ENCODE measurements at regions not wholly inside any gene's neighbourhood (a gene's known extent, or its start where the extent isn't known, plus 50 kb on each side); places are given as distances from the start of the nearest gene placed in this dataset.

- in situ Hi-C loops (cut with HindIII; ENCODE audit: low pct_unique_long_range_greater_than_20kb, low sequenced_read_pairs), result no loop called here
- DNase-seq (ENCODE audit: low read depth), result no peak
These were observed 189.6 kb upstream of the ZRANB2 start for GRCh38 chr1:71270394-71270915.

- DNase-seq (ENCODE audit: low read depth), result peak; percentile 33
- in situ Hi-C loops (cut with HindIII; ENCODE audit: low pct_unique_long_range_greater_than_20kb, low sequenced_read_pairs), result no loop called here
These were observed 189.0 kb upstream of the ZRANB2 start for GRCh38 chr1:71269818-71270217.

- no peak for DNase-seq (ENCODE audit: low read depth)
- in situ Hi-C loops (cut with HindIII; ENCODE audit: low pct_unique_long_range_greater_than_20kb, low sequenced_read_pairs), result no loop called here
These were observed 188.3 kb upstream of the ZRANB2 start for GRCh38 chr1:71269179-71269578.

- DNase-seq (ENCODE audit: low read depth), result no peak
- in situ Hi-C loops (cut with HindIII; ENCODE audit: low pct_unique_long_range_greater_than_20kb, low sequenced_read_pairs), result no loop called here
These were observed 186.4 kb upstream of the ZRANB2 start for GRCh38 chr1:71267220-71267619.

- in situ Hi-C loops (cut with HindIII; ENCODE audit: low pct_unique_long_range_greater_than_20kb, low sequenced_read_pairs), result no loop called here
- DNase-seq (ENCODE audit: low read depth), result no peak
These were observed 183.2 kb upstream of the ZRANB2 start for GRCh38 chr1:71264039-71264438.

GRCh38 chr1:71262970-71263369 is 182.1 kb upstream of the ZRANB2 start:
- in situ Hi-C loops (cut with HindIII; ENCODE audit: low pct_unique_long_range_greater_than_20kb, low sequenced_read_pairs), result no loop called here
- DNase-seq (ENCODE audit: low read depth), result no peak

- in situ Hi-C loops (cut with HindIII; ENCODE audit: low pct_unique_long_range_greater_than_20kb, low sequenced_read_pairs), result no loop called here
These were observed 172.1 kb upstream of the ZRANB2 start for GRCh38 chr1:71252900-71253299.

GRCh38 chr1:71245246-71245645 is 164.4 kb upstream of the ZRANB2 start:
- DNase-seq (ENCODE audit: low read depth), result no peak
- in situ Hi-C loops (cut with HindIII; ENCODE audit: low pct_unique_long_range_greater_than_20kb, low sequenced_read_pairs), result no loop called here

More at GRCh38 chr1:71252900-71253299, 172.1 kb upstream of the ZRANB2 start:
- DNase-seq (ENCODE audit: low read depth), result no peak

- in situ Hi-C loops (cut with HindIII; ENCODE audit: low pct_unique_long_range_greater_than_20kb, low sequenced_read_pairs), result no loop called here
- no peak for DNase-seq (ENCODE audit: low read depth)
These were observed 161.4 kb upstream of the ZRANB2 start for GRCh38 chr1:71242239-71242638.

- in situ Hi-C loops (cut with HindIII; ENCODE audit: low pct_unique_long_range_greater_than_20kb, low sequenced_read_pairs), result no loop called here
- DNase-seq (ENCODE audit: low read depth), result no peak
These were observed 159.8 kb upstream of the ZRANB2 start for GRCh38 chr1:71240656-71241055.

- DNase-seq (ENCODE audit: low read depth), result no peak
- in situ Hi-C loops (cut with HindIII; ENCODE audit: low pct_unique_long_range_greater_than_20kb, low sequenced_read_pairs), result no loop called here
These were observed 155.7 kb upstream of the ZRANB2 start for GRCh38 chr1:71236503-71236902.

- in situ Hi-C loops (cut with HindIII; ENCODE audit: low pct_unique_long_range_greater_than_20kb, low sequenced_read_pairs), result no loop called here
- DNase-seq (ENCODE audit: low read depth), result no peak
These were observed 152.8 kb upstream of the ZRANB2 start for GRCh38 chr1:71233645-71234044.

- in situ Hi-C loops (cut with HindIII; ENCODE audit: low pct_unique_long_range_greater_than_20kb, low sequenced_read_pairs), result no loop called here
- DNase-seq (ENCODE audit: low read depth), result no peak
These were observed 152.0 kb upstream of the ZRANB2 start for GRCh38 chr1:71232786-71233185.

- in situ Hi-C loops (cut with HindIII; ENCODE audit: low pct_unique_long_range_greater_than_20kb, low sequenced_read_pairs), result no loop called here
These were observed 151.4 kb upstream of the ZRANB2 start for GRCh38 chr1:71232166-71232763.

GRCh38 chr1:71231751-71232150 is 150.9 kb upstream of the ZRANB2 start:
- DNase-seq (ENCODE audit: low read depth), result no peak
- in situ Hi-C loops (cut with HindIII; ENCODE audit: low pct_unique_long_range_greater_than_20kb, low sequenced_read_pairs), result no loop called here

More at GRCh38 chr1:71232166-71232763, 151.4 kb upstream of the ZRANB2 start:
- no peak for DNase-seq (ENCODE audit: low read depth)

GRCh38 chr1:71228742-71229365 is 148.0 kb upstream of the ZRANB2 start:
- in situ Hi-C loops (cut with HindIII; ENCODE audit: low pct_unique_long_range_greater_than_20kb, low sequenced_read_pairs), result no loop called here

GRCh38 chr1:71228241-71228640 is 147.4 kb upstream of the ZRANB2 start:
- DNase-seq (ENCODE audit: low read depth), result no peak
- in situ Hi-C loops (cut with HindIII; ENCODE audit: low pct_unique_long_range_greater_than_20kb, low sequenced_read_pairs), result no loop called here

More at GRCh38 chr1:71228742-71229365, 148.0 kb upstream of the ZRANB2 start:
- DNase-seq (ENCODE audit: low read depth), result no peak

GRCh38 chr1:71224741-71225377 is 144.0 kb upstream of the ZRANB2 start:
- no peak for DNase-seq (ENCODE audit: low read depth)
- in situ Hi-C loops (cut with HindIII; ENCODE audit: low pct_unique_long_range_greater_than_20kb, low sequenced_read_pairs), result no loop called here

- no peak for DNase-seq (ENCODE audit: low read depth)
- in situ Hi-C loops (cut with HindIII; ENCODE audit: low pct_unique_long_range_greater_than_20kb, low sequenced_read_pairs), result no loop called here
These were observed 143.0 kb upstream of the ZRANB2 start for GRCh38 chr1:71223641-71224340.

All from Caki2 (cell line).